ENCODE measurements at regions not wholly inside any gene's neighbourhood (a gene's known extent, or its start where the extent isn't known, plus 50 kb on each side); places are given as distances from the start of the nearest gene placed in this dataset.
A peak's percentile ranks its signal among the peaks of the same experiment; 100 is the strongest.

DNA sequence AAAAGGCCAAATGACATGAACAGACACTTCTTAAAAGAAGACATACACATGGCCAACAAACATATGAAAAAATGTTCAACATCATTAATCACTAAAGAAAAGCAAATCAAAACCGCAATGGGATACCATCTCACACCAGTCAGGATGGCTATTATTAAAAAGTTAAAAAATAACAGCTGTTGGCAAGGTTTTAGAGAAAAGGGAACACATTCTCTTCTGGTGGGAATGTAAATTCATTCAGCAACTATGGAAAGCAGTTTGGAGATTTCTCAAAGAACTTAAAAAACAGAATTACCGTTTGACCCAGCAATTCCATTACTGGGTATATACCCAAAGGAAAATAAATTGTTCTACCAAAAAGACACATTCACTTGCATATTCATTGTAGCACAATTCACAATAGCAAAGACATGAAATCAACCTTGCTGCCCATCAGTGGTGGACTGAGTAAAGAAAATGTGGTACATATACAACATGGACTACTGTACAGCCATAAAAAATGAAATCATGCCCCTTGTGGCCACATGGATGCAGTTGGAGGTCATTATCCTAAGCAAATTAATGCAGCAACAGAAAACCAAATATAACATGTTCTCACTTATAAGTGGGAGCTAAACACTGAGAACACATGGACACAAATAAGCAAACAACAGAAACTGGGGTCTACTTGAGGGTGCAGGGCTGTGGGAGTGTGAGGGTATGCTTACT lies 190.7 kb upstream of the MCTP2 start:
- no peak overlapping the region for H2AFZ ChIP-seq (ENCODE audit: low read depth, low read length)
- ATAC-seq (ENCODE audit: insufficient read depth, low read depth) (no peak), DNase-seq (no peak)
- H3K4me3 ChIP-seq (ENCODE audit: low read depth in 1 of 2, low read length in 2 of 2) = no peak overlapping the region
- H3K4me2 ChIP-seq (ENCODE audit: insufficient read depth, low read length) = no peak overlapping the region
- TF ChIP-seq EZH2 (IDR thresholded peaks at IDR 0.05; ENCODE audit: borderline replicate concordance, low read depth, low read length, severe bottlenecking) = no peak
- TF ChIP-seq, protein P1, sequence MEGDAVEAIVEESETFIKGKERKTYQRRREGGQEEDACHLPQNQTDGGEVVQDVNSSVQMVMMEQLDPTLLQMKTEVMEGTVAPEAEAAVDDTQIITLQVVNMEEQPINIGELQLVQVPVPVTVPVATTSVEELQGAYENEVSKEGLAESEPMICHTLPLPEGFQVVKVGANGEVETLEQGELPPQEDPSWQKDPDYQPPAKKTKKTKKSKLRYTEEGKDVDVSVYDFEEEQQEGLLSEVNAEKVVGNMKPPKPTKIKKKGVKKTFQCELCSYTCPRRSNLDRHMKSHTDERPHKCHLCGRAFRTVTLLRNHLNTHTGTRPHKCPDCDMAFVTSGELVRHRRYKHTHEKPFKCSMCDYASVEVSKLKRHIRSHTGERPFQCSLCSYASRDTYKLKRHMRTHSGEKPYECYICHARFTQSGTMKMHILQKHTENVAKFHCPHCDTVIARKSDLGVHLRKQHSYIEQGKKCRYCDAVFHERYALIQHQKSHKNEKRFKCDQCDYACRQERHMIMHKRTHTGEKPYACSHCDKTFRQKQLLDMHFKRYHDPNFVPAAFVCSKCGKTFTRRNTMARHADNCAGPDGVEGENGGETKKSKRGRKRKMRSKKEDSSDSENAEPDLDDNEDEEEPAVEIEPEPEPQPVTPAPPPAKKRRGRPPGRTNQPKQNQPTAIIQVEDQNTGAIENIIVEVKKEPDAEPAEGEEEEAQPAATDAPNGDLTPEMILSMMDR (IDR thresholded peaks at IDR 0.05; ENCODE audit: borderline replicate concordance, extremely low read depth, low read length, poor library complexity, severe bottlenecking) = peak; percentile 14
- H3K36me3 ChIP-seq (ENCODE audit: insufficient read depth, low read length) = no peaks in the 10 kb centered on the region
- H3K79me2 ChIP-seq (ENCODE audit: insufficient read depth, low read length) = no peaks in the 10 kb centered on the region
- no peak overlapping the region for H3K9ac ChIP-seq (ENCODE audit: low read depth, low read length)
- H3K27me3 ChIP-seq (ENCODE audit: insufficient read depth, low read length, poor library complexity) = no peaks in the 10 kb centered on the region
- no peaks in the 10 kb centered on the region for H3K4me1 ChIP-seq (ENCODE audit: insufficient read depth, low read length)
- no peaks in the 10 kb centered on the region for H4K20me1 ChIP-seq (ENCODE audit: insufficient read depth, low read length)
- no peaks in the 10 kb centered on the region for H3K9me3 ChIP-seq (ENCODE audit: insufficient read depth, low read length, severe bottlenecking)
- no peak overlapping the region for H3K27ac ChIP-seq (ENCODE audit: low read length)

DNA sequence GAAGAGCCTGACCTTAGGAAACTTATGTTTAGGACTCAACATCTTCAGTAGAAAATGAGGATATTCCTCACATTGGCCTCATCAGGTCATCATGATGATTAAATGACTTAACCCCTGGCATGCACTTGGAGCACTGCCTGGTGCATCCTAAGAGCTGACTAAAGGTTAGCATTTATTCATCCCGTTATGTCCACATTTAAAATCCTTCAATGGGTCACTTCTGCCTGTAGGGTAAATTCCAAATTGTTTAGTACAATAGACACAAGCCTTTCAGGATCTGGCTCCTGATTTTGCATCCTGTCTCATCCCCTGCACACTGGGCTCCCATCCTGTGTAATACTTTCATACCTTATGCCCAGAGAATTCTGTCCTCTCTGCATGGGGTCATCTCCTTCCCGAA lies 195.2 kb upstream of the MCTP2 start:
- Histone ChIP-seq H3K9ac (ENCODE audit: low read depth, low read length) (no peak overlapping the region), H3K36me3 (ENCODE audit: insufficient read depth, low read length) (no peaks in the 10 kb centered on the region), H3K27ac (ENCODE audit: low read length) (no peak overlapping the region), H3K9me3 (ENCODE audit: insufficient read depth, low read length, severe bottlenecking) (no peaks in the 10 kb centered on the region), H3K79me2 (ENCODE audit: insufficient read depth, low read length) (no peaks in the 10 kb centered on the region), H2AFZ (ENCODE audit: low read depth, low read length) (no peak overlapping the region), H3K4me2 (ENCODE audit: insufficient read depth, low read length) (no peak overlapping the region), H3K27me3 (ENCODE audit: insufficient read depth, low read length, poor library complexity) (no peaks in the 10 kb centered on the region), H3K4me1 (ENCODE audit: insufficient read depth, low read length) (no peaks in the 10 kb centered on the region), H3K4me3 (ENCODE audit: low read depth in 1 of 2, low read length in 2 of 2) (no peak overlapping the region), H4K20me1 (ENCODE audit: insufficient read depth, low read length) (no peaks in the 10 kb centered on the region)
- TF ChIP-seq, protein P1 (IDR thresholded peaks at IDR 0.05; ENCODE audit: borderline replicate concordance, extremely low read depth, low read length, poor library complexity, severe bottlenecking) = no peak
- no peak for TF ChIP-seq EZH2 (IDR thresholded peaks at IDR 0.05; ENCODE audit: borderline replicate concordance, low read depth, low read length, severe bottlenecking)
- DNase-seq = no peak
- no peak for ATAC-seq (ENCODE audit: insufficient read depth, low read depth)

DNA sequence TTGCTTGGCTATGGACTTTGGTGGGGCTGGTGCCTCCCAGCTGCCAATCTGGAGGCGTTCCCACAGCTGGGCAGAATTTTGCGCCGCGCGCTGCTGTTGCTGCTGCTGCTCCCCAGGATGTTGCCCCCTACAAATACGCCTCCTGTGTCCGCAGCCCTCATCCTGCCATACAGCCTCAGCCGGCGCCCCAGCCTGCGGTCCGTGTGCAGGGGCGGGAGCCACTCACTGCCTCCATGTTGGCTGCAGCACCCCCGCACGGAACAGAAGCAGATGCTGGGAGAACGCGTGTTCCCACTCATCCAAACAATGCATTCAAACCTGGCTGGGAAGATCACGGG lies 197.7 kb upstream of the MCTP2 start:
- no peak for ATAC-seq (ENCODE audit: insufficient read depth, low read depth)
- TF ChIP-seq EZH2 (IDR thresholded peaks at IDR 0.05; ENCODE audit: borderline replicate concordance, low read depth, low read length, severe bottlenecking) = no peak
- TF ChIP-seq, protein P1 (IDR thresholded peaks at IDR 0.05; ENCODE audit: borderline replicate concordance, extremely low read depth, low read length, poor library complexity, severe bottlenecking) = no peak
- no peaks in the 10 kb centered on the region for H4K20me1 ChIP-seq (ENCODE audit: insufficient read depth, low read length)

More for the DNA sequence above, 197.7 kb upstream of the MCTP2 start:
- H3K36me3 ChIP-seq (ENCODE audit: insufficient read depth, low read length) = no peaks in the 10 kb centered on the region
- no peak overlapping the region for H2AFZ ChIP-seq (ENCODE audit: low read depth, low read length)
- no peaks in the 10 kb centered on the region for H3K4me1 ChIP-seq (ENCODE audit: insufficient read depth, low read length)
- no peak overlapping the region for H3K27ac ChIP-seq (ENCODE audit: low read length)
- H3K79me2 ChIP-seq (ENCODE audit: insufficient read depth, low read length) = no peaks in the 10 kb centered on the region
- H3K9me3 ChIP-seq (ENCODE audit: insufficient read depth, low read length, severe bottlenecking) = no peaks in the 10 kb centered on the region
- no peak for DNase-seq
- H3K9ac ChIP-seq (ENCODE audit: low read depth, low read length) = no peak overlapping the region
- no peak overlapping the region for H3K4me3 ChIP-seq (ENCODE audit: low read depth in 1 of 2, low read length in 2 of 2)
- H3K27me3 ChIP-seq (ENCODE audit: insufficient read depth, low read length, poor library complexity) = no peaks in the 10 kb centered on the region
- no peak overlapping the region for H3K4me2 ChIP-seq (ENCODE audit: insufficient read depth, low read length)
